GM19238 (cell line): ENCODE measurements at regions not wholly inside any gene's neighbourhood (a gene's known extent, or its start where the extent isn't known, plus 50 kb on each side); places are given as distances from the start of the nearest gene placed in this dataset.
"Not testable (repeated sequence)": the region's sequence is repeated elsewhere in the genome, so short reads cannot be mapped to it uniquely, and the experiment has no call there.

Source experiments
- DNase-seq: peaks from one replicate; pipeline ENCODE4 v3.0.0; 2011; ENCODE audit warnings: low spot score; ENCODE audit not compliant: insufficient read length

DNA sequence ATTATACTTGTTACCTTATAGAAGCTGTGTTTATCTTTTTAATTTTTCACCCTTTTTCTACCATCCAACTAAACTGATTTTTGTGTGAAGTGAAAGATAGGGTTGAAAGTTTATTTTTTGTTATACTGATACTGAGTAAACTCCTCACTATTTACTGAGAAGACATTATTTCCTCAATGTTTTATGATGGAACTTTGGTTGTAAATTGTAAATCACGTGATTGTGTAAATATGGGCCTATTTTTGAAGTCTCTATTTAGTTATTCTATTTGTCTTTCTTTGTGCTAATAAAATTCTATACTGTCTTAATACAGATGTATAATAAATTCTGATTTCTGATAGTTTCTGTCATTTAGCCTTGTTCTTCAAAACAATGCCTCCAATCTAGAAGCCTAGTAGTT lies 697.2 kb upstream of the SLC8A1 start:
- no peak for DNase-seq

DNA sequence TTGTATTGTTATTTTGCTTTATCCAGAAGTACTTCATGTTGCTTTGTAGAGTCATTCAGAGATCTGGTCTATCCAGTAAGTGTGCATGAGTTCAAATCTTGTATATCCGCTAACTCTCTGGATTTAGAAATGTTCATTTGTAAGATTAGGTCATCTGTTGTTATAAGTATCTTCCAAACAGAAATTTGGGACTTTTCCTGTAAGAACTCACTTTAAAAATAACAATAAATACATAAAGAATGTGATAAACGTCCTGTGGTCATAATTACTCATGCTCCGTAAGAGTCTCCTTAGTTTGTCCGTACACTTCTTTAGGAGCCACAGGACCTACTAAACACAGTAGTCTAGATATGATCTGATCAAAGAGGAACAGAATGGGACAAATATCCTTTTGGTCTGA lies 699.9 kb upstream of the SLC8A1 start:
- no peak for DNase-seq

GRCh38 chr2:41152318-41152717 lies 700.4 kb upstream of the SLC8A1 start:
- no peak for DNase-seq

- DNase-seq = no peak
Observed at GRCh38 chr2:41160439-41160838, 708.5 kb upstream of the SLC8A1 start.

- no peak for DNase-seq
Observed at GRCh38 chr2:41167014-41167413, 715.1 kb upstream of the SLC8A1 start.

DNA sequence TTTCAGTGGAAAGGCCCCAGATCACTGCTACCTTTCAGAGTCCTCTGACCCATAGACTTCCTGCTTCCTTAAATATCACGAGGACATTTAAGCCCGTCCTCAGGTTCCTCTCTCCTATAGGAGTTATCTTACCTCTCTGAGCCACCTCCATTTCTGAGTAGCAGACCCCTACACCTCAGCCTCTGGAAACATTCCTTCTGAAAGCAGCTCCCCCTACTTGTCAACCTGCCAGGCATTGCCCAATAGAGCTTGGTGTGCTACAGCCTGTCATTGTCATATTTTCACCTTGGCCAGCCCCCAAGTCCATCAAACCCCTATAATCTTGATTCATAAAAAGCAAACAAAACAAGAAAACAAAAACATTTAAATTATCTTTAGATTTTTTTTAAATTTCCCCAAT lies 717.9 kb upstream of the SLC8A1 start:
- DNase-seq = no peak

DNA sequence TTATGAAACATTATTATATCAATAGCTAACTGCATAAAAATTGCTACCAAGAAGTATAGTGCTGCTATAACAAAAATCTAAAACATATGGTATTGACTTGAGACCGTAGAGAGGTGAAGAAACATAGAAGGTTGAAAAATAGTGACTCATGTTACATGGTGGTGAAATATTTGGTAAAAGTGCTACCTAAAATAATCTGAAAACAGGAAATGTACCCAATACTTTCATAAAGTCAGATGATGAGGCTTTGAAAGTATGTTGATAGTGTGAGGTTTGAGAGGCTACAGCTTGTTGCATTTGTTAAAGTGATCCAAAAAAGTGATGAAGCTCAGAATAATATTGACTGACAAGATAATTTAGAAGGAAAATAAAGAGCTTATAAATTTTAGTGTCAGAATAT lies 718.7 kb upstream of the SLC8A1 start:
- DNase-seq = no peak

DNA sequence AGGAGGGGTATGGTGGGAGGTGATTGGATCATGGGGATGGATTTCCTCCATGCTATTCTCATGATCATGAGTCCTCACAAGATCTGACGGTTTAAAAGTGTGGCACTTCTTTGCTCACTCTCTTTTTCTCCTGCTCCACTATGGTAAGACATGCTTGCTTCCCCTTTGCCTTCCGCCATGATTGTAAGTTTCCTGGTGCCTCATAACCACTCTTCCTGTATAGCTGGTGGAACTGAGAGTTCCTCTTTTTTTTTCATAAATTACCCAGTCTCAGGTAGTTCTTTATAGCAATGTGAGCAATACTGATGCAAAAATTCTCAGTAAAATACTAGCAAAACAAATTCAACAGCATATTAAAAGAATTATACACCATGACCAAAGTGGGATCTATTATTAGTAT lies 728.5 kb upstream of the SLC8A1 start:
- no peak for DNase-seq

GRCh38 chr2:41182961-41183360 lies 731.1 kb upstream of the SLC8A1 start:
- DNase-seq = no peak

GRCh38 chr2:41187376-41188122 lies 735.7 kb upstream of the SLC8A1 start:
- DNase-seq = no peak

GRCh38 chr2:41194230-41194629 lies 742.3 kb upstream of the SLC8A1 start:
- DNase-seq = no peak

DNA sequence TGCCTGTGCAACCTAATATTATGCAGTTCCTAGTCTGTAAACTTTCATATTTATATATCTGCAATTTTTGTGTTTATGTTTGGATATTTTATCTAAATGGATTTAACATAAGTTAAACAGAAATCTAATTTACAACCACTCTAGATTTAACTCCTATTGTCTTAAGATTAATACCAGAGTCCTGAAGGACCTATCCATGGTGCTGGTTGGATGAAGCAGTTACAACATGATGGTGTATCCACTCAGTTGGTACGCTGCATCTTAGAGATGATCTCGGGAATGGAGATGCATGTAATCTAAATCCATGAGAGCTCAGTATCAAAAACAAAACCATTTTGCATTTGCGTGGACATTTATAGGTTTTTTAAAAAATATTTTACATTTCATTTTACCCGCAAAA lies 745.9 kb upstream of the SLC8A1 start:
- no peak for DNase-seq

DNA sequence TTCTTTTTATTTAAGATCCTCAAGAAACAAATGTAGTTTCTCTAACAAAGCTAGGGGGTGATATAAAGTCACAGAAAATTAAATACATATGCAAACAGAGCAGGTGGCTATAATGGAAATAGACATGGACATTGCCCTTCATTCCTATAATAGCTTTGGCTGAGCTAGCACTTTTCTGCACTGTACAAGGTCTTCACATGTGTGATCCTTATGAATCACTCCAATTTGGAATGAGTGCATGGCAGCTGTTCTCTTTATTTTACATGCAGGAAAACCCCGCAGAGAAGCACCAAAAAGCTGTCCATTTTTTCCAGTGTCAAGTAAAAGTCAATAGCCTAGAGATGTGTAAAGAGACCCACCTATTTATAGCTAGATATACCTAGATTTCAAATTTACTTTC lies 747.4 kb upstream of the SLC8A1 start:
- DNase-seq = no peak

DNA sequence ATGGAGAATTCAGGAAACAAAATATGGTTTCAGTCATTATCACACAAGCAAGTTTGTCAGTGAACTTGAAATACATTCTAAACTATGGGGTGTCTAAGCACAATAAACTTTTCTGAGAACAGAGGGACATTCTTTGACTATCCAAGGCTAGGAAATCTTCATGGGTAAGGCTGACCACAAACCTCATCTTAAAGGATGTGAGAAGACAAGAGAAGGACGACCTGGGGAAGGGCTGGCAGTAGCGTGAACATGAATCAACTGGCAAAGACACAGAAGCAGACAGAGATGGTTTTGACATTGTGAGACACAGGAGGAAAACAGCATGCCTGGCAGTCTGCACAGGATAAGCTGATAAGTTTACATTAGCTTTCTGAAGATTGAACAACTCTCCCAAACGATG lies 752.4 kb upstream of the SLC8A1 start:
- DNase-seq = no peak

DNA sequence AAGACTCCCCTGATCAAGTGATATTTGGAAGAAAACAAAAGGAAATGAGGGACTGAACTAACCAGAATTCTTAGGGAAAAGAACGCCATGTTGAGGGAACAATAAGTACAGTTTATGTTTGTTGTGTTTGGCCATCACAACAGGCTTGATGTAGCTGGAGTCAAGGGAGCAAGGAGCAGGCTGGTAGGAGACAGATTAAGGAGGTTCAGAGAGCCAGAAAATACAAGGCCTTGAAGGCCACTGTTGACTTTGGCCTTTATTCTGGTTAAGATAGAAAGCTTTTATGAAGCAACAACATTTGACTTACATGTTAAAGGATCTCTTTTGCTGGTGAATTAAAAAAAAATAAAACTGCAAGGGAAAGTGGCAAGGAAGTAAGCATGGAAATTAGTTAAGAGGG lies 754.1 kb upstream of the SLC8A1 start:
- DNase-seq = no peak

- no peak for DNase-seq
Observed at GRCh38 chr2:41207578-41207977, 755.7 kb upstream of the SLC8A1 start.

- not testable (repeated sequence) for DNase-seq
Observed at GRCh38 chr2:41210030-41210429, 758.1 kb upstream of the SLC8A1 start.

DNA sequence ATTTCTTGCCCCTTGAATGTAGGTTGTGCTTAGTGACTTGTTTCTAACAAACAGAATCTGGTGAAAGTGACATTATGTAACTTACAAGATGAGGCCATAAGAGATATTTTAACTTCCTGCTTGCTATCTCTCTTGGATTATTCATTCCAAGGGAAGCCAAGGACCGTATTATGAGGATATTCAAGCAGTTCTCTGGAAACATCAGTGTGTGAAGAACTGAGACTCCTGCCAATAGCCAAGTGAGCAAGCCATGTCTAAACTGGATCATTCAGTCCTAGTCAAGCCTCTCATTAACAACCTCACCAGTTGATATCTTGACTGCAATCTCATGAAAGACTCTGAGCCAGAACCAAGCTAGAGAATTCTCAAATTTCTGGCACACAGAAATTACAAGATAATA lies 765.1 kb upstream of the SLC8A1 start:
- DNase-seq = no peak

DNA sequence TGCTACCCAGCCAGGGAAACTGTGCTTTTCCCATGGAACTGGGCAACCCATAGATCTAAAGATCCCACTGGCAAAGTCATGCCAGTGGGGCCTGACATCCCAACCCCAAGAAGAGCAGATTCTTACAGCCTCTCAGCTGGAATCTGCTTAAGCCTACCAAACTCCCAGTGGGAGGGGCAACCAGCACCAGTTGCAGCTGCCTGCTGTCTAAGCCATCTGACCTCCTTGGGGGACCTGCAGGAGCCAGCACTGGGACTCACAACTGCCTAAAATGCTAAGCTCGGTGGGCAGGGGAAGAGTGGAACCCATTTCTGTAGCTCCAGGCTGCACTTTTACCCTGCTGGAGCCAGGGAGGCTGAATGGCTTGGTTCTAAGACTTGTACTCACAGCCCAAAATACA lies 770.7 kb upstream of the SLC8A1 start:
- DNase-seq = no peak

- no peak for DNase-seq
Observed at GRCh38 chr2:41234093-41234492, 782.2 kb upstream of the SLC8A1 start.

- no peak for DNase-seq
Observed at GRCh38 chr2:41241325-41242000, 789.6 kb upstream of the SLC8A1 start.

- DNase-seq = no peak
Observed at GRCh38 chr2:41242001-41242331, 790.1 kb upstream of the SLC8A1 start.

- DNase-seq = no peak
Observed at GRCh38 chr2:41267929-41268659, 779.7 kb upstream of the PKDCC start.
